Left lung (tissue), 4 donors: ENCODE measurements at regions not wholly inside any gene's neighbourhood (a gene's known extent, or its start where the extent isn't known, plus 50 kb on each side); places are given as distances from the start of the nearest gene placed in this dataset.

Experiments used
- ATAC-seq: fragments of 200-7000 bp; cut with Tn5 transposase; one replicate; pipeline ENCODE4 v1.9.1; 2020; ENCODE audit warnings: moderate library complexity
- DNase-seq, 4 donors: peaks; one replicate each; pipeline ENCODE4 v3.0.0-alpha.2; 2013 to 2020
- H3K27ac ChIP-seq, 2 donors: fragments of 200-600 bp; sonication (generic) in 1 of 2; one replicate each; pipeline versions ENCODE4 v1.5.0 to v1.8.0; 2020 to 2021
- H3K27me3 ChIP-seq, 2 donors: fragments of 200-600 bp; sonication (generic) in 1 of 2; one replicate each; pipeline versions ENCODE4 v1.5.0 to v1.8.0; 2020 to 2021
- H3K36me3 ChIP-seq, 2 donors: fragments of 200-600 bp; sonication (generic) in 1 of 2; one replicate each; pipeline versions ENCODE4 v1.5.0 to v1.8.0; 2020 to 2021
- H3K4me1 ChIP-seq, 2 donors: fragments of 200-600 bp; one replicate each; pipeline ENCODE4 v1.8.0; 2021
- H3K4me3 ChIP-seq, 2 donors: fragments of 200-600 bp; sonication (generic) in 1 of 2; one replicate each; pipeline versions ENCODE4 v1.5.0 to v1.8.0; 2020 to 2021; ENCODE audit warnings: mild to moderate bottlenecking in 1 of 2
- H3K9me3 ChIP-seq, 2 donors: fragments of 200-600 bp; sonication (generic) in 1 of 2; one replicate each; pipeline versions ENCODE4 v1.5.0 to v1.8.0; 2020 to 2021
- intact Hi-C, 2 donors: fragments of 100-400 bp; cut with DNase I; formaldehyde crosslinking; loops; one replicate each; pipeline versions ENCODE4 v1.11.2 to v1.14.2; 2022
- TF ChIP-seq, protein P1 (sequence below), 2 donors: fragments of 200-600 bp; sonication (generic) in 1 of 2; IDR thresholded peaks; one replicate each; pipeline versions ENCODE4 v1.5.0 to v1.8.0; 2021; ENCODE audit warnings: antibody characterized with exemption in 2 of 2
- donor health status: DM: no; HTN: yes; CAD: no.
- donor health status: DM: no; HTN: no; CAD: no.

DNA sequence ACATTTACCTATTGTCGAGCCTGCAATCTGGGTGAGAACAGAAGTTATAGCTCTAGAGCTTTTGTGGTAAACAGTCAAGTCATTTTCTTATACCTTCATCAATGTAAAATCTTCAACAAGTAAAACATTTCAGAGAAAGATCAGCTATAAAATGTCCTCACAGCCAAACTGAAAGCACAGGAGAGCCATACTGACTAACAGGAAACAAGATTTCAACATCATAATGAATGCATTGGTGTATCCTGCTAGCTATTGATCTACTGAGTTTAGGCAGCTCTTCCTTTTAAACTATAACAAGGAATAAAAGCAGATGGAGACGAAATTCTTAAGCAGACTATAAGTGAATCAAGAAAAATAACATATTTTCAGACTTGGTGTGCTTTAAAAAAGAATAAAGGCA is 1522.9 kb upstream of the WWC1 start:
- no peaks in the 10 kb centered on the region for H3K36me3 ChIP-seq
- no peak overlapping the region for H3K27ac ChIP-seq
- H3K9me3 ChIP-seq = peaks cover 0 to 8% of the 10 kb centered on the region in 2 donors
- intact Hi-C loops = no loop called here
- H3K4me3 ChIP-seq = no peak overlapping the region
- H3K27me3 ChIP-seq = no peaks in the 10 kb centered on the region
- ATAC-seq (no peak), DNase-seq (no peak)
- no peaks in the 10 kb centered on the region for H3K4me1 ChIP-seq
- TF ChIP-seq, protein P1, sequence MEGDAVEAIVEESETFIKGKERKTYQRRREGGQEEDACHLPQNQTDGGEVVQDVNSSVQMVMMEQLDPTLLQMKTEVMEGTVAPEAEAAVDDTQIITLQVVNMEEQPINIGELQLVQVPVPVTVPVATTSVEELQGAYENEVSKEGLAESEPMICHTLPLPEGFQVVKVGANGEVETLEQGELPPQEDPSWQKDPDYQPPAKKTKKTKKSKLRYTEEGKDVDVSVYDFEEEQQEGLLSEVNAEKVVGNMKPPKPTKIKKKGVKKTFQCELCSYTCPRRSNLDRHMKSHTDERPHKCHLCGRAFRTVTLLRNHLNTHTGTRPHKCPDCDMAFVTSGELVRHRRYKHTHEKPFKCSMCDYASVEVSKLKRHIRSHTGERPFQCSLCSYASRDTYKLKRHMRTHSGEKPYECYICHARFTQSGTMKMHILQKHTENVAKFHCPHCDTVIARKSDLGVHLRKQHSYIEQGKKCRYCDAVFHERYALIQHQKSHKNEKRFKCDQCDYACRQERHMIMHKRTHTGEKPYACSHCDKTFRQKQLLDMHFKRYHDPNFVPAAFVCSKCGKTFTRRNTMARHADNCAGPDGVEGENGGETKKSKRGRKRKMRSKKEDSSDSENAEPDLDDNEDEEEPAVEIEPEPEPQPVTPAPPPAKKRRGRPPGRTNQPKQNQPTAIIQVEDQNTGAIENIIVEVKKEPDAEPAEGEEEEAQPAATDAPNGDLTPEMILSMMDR (IDR thresholded peaks at IDR 0.05) = no peak

DNA sequence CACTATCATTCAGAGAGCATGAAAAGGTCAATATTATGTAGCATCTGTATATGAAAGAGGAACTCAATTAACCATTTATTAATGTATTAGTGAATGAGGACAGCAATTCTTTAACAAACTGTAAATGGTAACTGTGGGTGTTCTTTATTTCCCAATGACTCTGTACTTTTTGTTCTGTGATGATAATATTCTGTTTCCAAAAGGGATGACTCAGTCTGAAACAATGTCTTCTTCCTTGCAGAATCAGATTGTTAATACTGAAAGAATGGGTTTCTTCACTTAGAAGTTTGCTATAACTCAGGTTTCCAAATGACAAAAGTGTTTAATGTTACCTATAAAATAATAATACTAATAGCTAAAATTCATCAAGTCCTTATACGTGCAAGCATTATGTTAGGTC is 1518.7 kb upstream of the WWC1 start:
- intact Hi-C loops = no loop called here
- DNase-seq (no peak), ATAC-seq (no peak)
- no peaks in the 10 kb centered on the region for H3K4me1 ChIP-seq
- TF ChIP-seq, protein P1 (IDR thresholded peaks at IDR 0.05) = no peak
- no peak overlapping the region for H3K4me3 ChIP-seq
- no peak overlapping the region for H3K27ac ChIP-seq
- H3K27me3 ChIP-seq = no peaks in the 10 kb centered on the region
- H3K36me3 ChIP-seq = no peaks in the 10 kb centered on the region
- H3K9me3 ChIP-seq = peaks cover 0 to 13% of the 10 kb centered on the region in 2 donors

DNA sequence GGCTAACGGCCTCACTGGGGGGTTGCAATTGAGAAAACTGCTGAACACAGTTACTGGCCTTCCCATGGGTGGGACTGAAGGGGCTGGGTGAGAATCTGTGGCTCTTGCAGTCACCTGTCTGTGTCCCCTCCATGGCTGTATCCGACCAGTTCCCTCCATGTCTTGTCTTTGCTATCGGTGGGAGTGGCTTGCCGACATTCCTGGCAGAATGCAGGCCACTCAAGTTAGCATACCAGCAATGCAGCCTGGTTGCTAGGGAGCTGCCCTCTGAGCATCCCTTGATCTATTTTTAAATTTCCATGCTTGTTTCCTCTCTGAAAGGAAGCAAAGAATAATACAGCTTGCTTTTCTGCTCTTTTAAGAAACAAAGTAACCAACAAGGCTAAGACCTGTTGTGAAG is 1509.7 kb upstream of the WWC1 start:
- no peaks in the 10 kb centered on the region for H3K4me1 ChIP-seq
- DNase-seq (no peak), ATAC-seq (no peak)
- H3K9me3 ChIP-seq = peaks cover 0 to 7% of the 10 kb centered on the region in 2 donors
- TF ChIP-seq, protein P1 (IDR thresholded peaks at IDR 0.05) = no peak
- H3K4me3 ChIP-seq = no peak overlapping the region
- H3K27me3 ChIP-seq = no peaks in the 10 kb centered on the region
- H3K27ac ChIP-seq = no peak overlapping the region
- no peaks in the 10 kb centered on the region for H3K36me3 ChIP-seq
- intact Hi-C loops = no loop called here

DNA sequence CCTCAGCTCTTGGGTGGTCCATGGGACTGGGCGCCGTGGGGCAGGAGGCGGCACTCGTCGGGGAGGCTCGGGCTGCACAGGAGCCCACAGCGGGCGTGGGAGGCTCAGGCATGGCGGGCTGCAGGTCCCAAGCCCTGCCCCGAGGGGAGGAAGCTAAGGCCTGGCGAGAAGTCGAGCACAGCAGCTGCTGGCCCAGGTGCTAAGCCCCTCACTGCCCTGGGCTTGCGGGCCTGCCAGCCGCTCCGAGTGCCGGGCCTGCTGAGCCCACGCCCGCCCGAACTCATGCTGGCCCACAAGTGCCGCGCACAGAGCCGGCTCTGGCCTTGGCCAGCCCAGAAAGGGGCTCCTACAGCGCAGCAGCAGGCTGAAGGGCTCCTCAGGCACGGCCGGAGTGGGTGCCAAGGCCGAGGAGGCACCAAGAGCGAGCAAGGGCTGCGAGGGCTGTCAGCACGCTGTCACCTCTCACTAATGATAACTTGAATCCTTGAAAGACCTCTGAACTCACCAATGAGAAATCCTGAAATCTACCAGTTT is 1506.8 kb upstream of the WWC1 start:
- intact Hi-C loops = no loop called here
- no peaks in the 10 kb centered on the region for H3K27me3 ChIP-seq
- DNase-seq (no peak), ATAC-seq (no peak)
- H3K4me3 ChIP-seq = no peak overlapping the region
- no peaks in the 10 kb centered on the region for H3K36me3 ChIP-seq
- no peak overlapping the region for H3K27ac ChIP-seq
- no peaks in the 10 kb centered on the region for H3K4me1 ChIP-seq
- TF ChIP-seq, protein P1 (IDR thresholded peaks at IDR 0.05) = no peak
- peaks cover 0 to 7% of the 10 kb centered on the region in 2 donors for H3K9me3 ChIP-seq

DNA sequence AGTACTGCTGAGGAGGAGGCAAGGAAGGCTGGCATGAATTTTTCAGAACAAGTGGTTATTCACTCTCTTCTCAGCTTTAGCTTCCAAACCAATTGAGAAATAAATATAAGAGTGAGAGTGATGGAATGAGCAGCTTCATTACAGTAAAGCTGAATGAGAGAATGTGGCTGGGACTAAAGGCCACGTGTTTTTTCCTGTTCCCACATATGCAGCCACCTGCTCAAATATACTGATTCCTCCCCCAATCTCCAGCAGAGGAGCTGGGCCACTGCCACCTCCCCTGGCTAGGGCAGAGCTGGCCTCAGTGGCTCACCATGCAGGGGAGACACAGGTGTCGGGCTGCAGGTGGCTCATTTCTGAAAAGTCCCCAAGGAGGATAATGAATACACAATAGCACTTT is 1505.3 kb upstream of the WWC1 start:
- intact Hi-C loops = no loop called here
- H3K27ac ChIP-seq = no peak overlapping the region
- no peak overlapping the region for H3K4me3 ChIP-seq
- no peaks in the 10 kb centered on the region for H3K4me1 ChIP-seq
- TF ChIP-seq, protein P1 (IDR thresholded peaks at IDR 0.05) = no peak
- H3K27me3 ChIP-seq = no peaks in the 10 kb centered on the region
- no peaks in the 10 kb centered on the region for H3K36me3 ChIP-seq
- ATAC-seq (no peak), DNase-seq (no peak)
- peaks cover 0 to 7% of the 10 kb centered on the region in 2 donors for H3K9me3 ChIP-seq
